HepG2 (cell line): ENCODE measurements at regions not wholly inside any gene's neighbourhood (a gene's known extent, or its start where the extent isn't known, plus 50 kb on each side); places are given as distances from the start of the nearest gene placed in this dataset.

Source experiments
- ATAC-seq: fragments of 200-7000 bp; cut with Tn5 transposase; 3 replicates; pipeline ENCODE4 v1.9.1; 2020; ENCODE audit warnings: mild to moderate bottlenecking, moderate library complexity
- BruUV-seq: library from RNA; stranded (reverse); fragments of 400-500 nt; replicated peaks from 2 replicates; lab custom pipeline; 2021; lab: Mats Ljungman, UMichigan
- CTCF ChIA-PET: fragments of 300-600 bp; formaldehyde crosslinking; extraction: SDS; loops from one replicate; lab custom pipeline; 2021; ENCODE audit warnings: low total read pairs, inconsistent platforms, low intra/inter-chr PET ratio; lab: Yijun Ruan, JAX
- POLR2A ChIA-PET: fragments of 350-600 bp; sonication (Branson Sonifier 250); formaldehyde crosslinking; loops from one replicate; lab custom pipeline; 2020; ENCODE audit warnings: antibody characterized with exemption, inconsistent platforms; lab: Yijun Ruan, JAX
- DNase-seq: peaks from one replicate; pipeline ENCODE4 v3.0.0-alpha.2; 2015; ENCODE audit warnings: low spot score
- FAIRE-seq: peaks from 3 replicates; lab custom pipeline; 2011; peaks lifted over from hg19 to GRCh38; lab: Jason Lieb, UNC
- H2AFZ ChIP-seq: one replicate; pipeline ENCODE4 v1.6.1; 2011; ENCODE audit warnings: low read length, inconsistent platforms
- H3K27ac ChIP-seq: fragments of 300-600 bp; 3 replicates; pipeline ENCODE4 v1.8.0; 2011; ENCODE audit warnings: mixed run types, mild to moderate bottlenecking, mixed read lengths, low read length, inconsistent platforms; ENCODE audit not compliant: insufficient read depth; ENCODE audit errors: extremely low read length
- H3K27me3 ChIP-seq, 2 experiments: fragments of 200-600 bp in 1 of 2; 2 replicates in 1 of 2; 3 replicates in 1 of 2; pipeline versions ENCODE4 v1.6.0 to v1.8.0; 2011; ENCODE audit warnings: low read length in 2 of 2, mild to moderate bottlenecking in 2 of 2, moderate library complexity in 2 of 2, inconsistent platforms in 1 of 2; ENCODE audit not compliant: insufficient read depth in 2 of 2, control insufficient read depth in 1 of 2
- H3K36me3 ChIP-seq, 2 experiments: fragments of 200-600 bp in 1 of 2; replicated peaks in 1 of 2; 2 replicates in 1 of 2; 3 replicates in 1 of 2; pipeline versions ENCODE4 v1.5.1 to v1.8.0; 2011; ENCODE audit warnings: low read length in 2 of 2, inconsistent platforms in 1 of 2; ENCODE audit not compliant: insufficient read depth in 2 of 2, control insufficient read depth in 1 of 2
- H3K4me1 ChIP-seq: 2 replicates; pipeline ENCODE4 v1.5.1; 2012; ENCODE audit warnings: low read length, inconsistent platforms; ENCODE audit not compliant: insufficient read depth
- H3K4me2 ChIP-seq: 2 replicates; pipeline ENCODE4 v1.6.0; 2011; ENCODE audit warnings: low read depth, low read length, inconsistent platforms
- H3K4me3 ChIP-seq, 3 experiments: fragments of 200-600 bp in 1 of 3; sonication (generic), shearing (Covaris generic) in 1 of 3; replicated peaks in 1 of 3; 2 replicates each; pipeline ENCODE4 v1.5.1; 2011 to 2016; ENCODE audit warnings: low read length in 3 of 3, inconsistent platforms in 2 of 3, low read depth in 2 of 3, mild to moderate bottlenecking in 2 of 3, control low read depth in 1 of 3, mixed read lengths in 1 of 3; ENCODE audit not compliant: insufficient read depth in 1 of 3
- H3K79me2 ChIP-seq: one replicate; pipeline ENCODE4 v1.6.1; 2011; ENCODE audit warnings: low read length, inconsistent platforms; ENCODE audit not compliant: insufficient read depth
- H3K9ac ChIP-seq: 2 replicates; pipeline ENCODE4 v1.6.0; 2011; ENCODE audit warnings: mild to moderate bottlenecking, low read depth, low read length, inconsistent platforms; ENCODE audit not compliant: insufficient read depth
- H3K9me3 ChIP-seq: 2 replicates; pipeline ENCODE4 v1.5.1; 2012; ENCODE audit warnings: mild to moderate bottlenecking, low read length
- H4K20me1 ChIP-seq: 2 replicates; pipeline ENCODE4 v1.6.0; 2011; ENCODE audit warnings: inconsistent platforms, mild to moderate bottlenecking, low read length, moderate library complexity; ENCODE audit not compliant: insufficient read depth
- ATF7 ChIP-seq, 2 experiments: fragments of 450-650 bp in 1 of 2; sonication (generic) in 1 of 2; formaldehyde crosslinking in 1 of 2; IDR thresholded peaks; 2 replicates each; pipeline versions ENCODE4 v1.4.0 to v1.6.1; 2016 to 2020; ENCODE audit warnings: antibody characterized with exemption in 1 of 2, mild to moderate bottlenecking in 1 of 2, missing genetic modification reagents in 1 of 2
- HMGXB3 ChIP-seq: sonication (generic); formaldehyde crosslinking; IDR thresholded peaks from 2 replicates; pipeline ENCODE4 v1.4.0; 2020; ENCODE audit warnings: missing genetic modification reagents, borderline replicate concordance
- NFE2L1 ChIP-seq: sonication (generic); formaldehyde crosslinking; IDR thresholded peaks from 2 replicates; pipeline ENCODE4 v1.4.0; 2020; ENCODE audit warnings: missing genetic modification reagents, mild to moderate bottlenecking, borderline replicate concordance
- ZNF382 ChIP-seq: sonication (generic); formaldehyde crosslinking; IDR thresholded peaks from 2 replicates; pipeline ENCODE4 v1.5.0; 2020; ENCODE audit warnings: missing genetic modification reagents, mild to moderate bottlenecking, borderline replicate concordance
- ZNF747 ChIP-seq: sonication (generic); formaldehyde crosslinking; IDR thresholded peaks from 2 replicates; pipeline ENCODE4 v1.8.1; 2023; ENCODE audit warnings: missing genetic modification reagents, mild to moderate bottlenecking, borderline replicate concordance
- WGBS: methylation state at CpG from one replicate; pipeline ENCODE4 v1.1.6; 2017; ENCODE audit warnings: low lambda C conversion rate; 5-methylcytosine and 5-hydroxymethylcytosine counted together
- in situ Hi-C: cut with HindIII; loops from 2 replicates; pipeline ENCODE4 v1.10.0; 2017; ENCODE audit warnings: low pct_unique_long_range_greater_than_20kb; ENCODE audit not compliant: extremely low pct_ligation_motif_present
- intact Hi-C: fragments of 100-400 bp; cut with micrococcal nuclease; formaldehyde crosslinking; loops from one replicate; pipeline ENCODE4 v1.10.0; 2022; ENCODE audit not compliant: unreplicated experiment

- TF ChIP-seq HMGXB3 (CRISPR knock-in tag) (no peak), ZNF747 (no peak), NFE2L1 (no peak)
Measured at GRCh38 chr3:193805448-193805847, 212.4 kb downstream of the OPA1 start (continued).

- no peaks in the 10 kb centered on the region for H3K79me2 ChIP-seq
- H3K9me3 ChIP-seq = no peaks in the 10 kb centered on the region
- TF ChIP-seq ZNF382 (no peak), ATF7 (IDR thresholded peaks at IDR 0.05) (peak; percentile 84), ATF7 (CRISPR knock-in tag; IDR thresholded peaks at IDR 0.05) (no peak)
- intact Hi-C loops = no loop called here
- DNase-seq (no peak), ATAC-seq (no peak), FAIRE-seq (no peak)
- BruUV-seq = no TSS peak
- ChIA-PET CTCF (no interaction called here), POLR2A (no interaction called here)
- no peak overlapping the region for H2AFZ ChIP-seq
- H3K4me2 ChIP-seq = no peak overlapping the region
- H3K4me1 ChIP-seq = peaks cover 22% of the 10 kb centered on the region
- H3K36me3 ChIP-seq = no peaks in the 10 kb centered on the region
- H3K27me3 ChIP-seq = peaks cover 2 to 65% of the 10 kb centered on the region in 2 experiments; a peak in 3 of 5 replicates
- H3K27ac ChIP-seq = no peak overlapping the region
- 60% methylated on average over 8 of the region's 8 CpGs for WGBS
- in situ Hi-C loops = no loop called here
- no peak overlapping the region for H3K4me3 ChIP-seq
- H4K20me1 ChIP-seq = no peaks in the 10 kb centered on the region
- no peak overlapping the region for H3K9ac ChIP-seq
Measured at GRCh38 chr3:193808317-193808716, 215.3 kb downstream of the OPA1 start.
